Prostate gland (tissue), 2 donors: ENCODE measurements at regions not wholly inside any gene's neighbourhood (a gene's known extent, or its start where the extent isn't known, plus 50 kb on each side); places are given as distances from the start of the nearest gene placed in this dataset.

Source experiments
- POLR2A ChIP-seq: fragments of 450-650 bp; IDR thresholded peaks from one replicate; pipeline ENCODE4 v1.6.1; 2016; ENCODE audit warnings: antibody characterized with exemption, mild to moderate bottlenecking
- POLR2AphosphoS5 ChIP-seq: sonication (generic); formaldehyde crosslinking; IDR thresholded peaks from one replicate; pipeline ENCODE4 v1.6.1; 2017; ENCODE audit warnings: antibody characterized with exemption
- TF ChIP-seq, protein P1 (sequence below), 4 experiments: fragments of 200-600 bp in 2 of 4; fragments of 450-650 bp in 2 of 4; sonication (generic) in 2 of 4; IDR thresholded peaks; 1 replicate in 3 of 4; 2 replicates in 1 of 4; pipeline ENCODE4 v1.5.1; 2016 to 2019; ENCODE audit warnings: antibody characterized with exemption in 4 of 4, mild to moderate bottlenecking in 2 of 4, moderate library complexity in 2 of 4

DNA sequence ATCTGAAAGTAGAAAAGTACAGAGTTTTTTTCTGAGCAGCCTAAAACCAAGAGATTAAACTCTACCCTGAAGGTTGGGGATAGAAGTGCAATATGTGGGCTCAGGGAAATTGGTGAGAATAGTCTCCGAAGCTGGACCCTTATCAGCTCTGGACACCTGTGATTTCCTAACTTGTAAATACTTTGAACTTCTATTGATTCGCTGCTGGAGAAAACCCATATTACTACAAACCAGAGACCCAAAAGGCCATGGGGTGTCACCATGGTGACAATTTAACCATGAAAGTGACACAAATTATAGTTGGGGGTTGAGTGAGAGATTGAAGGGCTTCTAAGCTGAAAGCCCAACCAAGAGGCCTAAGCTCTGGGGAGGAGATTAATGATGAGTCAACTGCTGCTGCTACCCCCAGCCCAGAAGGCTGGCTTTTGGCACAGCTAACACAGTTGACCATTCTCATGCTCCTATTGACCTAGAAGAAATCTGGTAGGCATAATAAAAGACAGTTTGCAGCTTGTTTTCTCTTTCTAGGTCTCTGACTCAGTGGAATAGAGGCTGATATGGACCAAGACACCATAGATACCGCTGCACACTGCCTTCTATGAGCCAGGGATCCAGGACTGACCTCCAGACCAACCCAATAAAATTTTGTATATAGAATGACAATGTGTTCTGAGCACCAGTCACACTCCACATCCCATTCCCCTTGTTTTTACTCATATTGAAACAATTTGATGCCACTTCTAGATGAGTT lies 131.9 kb upstream of the FNDC3A start:
- TF ChIP-seq, protein P1, sequence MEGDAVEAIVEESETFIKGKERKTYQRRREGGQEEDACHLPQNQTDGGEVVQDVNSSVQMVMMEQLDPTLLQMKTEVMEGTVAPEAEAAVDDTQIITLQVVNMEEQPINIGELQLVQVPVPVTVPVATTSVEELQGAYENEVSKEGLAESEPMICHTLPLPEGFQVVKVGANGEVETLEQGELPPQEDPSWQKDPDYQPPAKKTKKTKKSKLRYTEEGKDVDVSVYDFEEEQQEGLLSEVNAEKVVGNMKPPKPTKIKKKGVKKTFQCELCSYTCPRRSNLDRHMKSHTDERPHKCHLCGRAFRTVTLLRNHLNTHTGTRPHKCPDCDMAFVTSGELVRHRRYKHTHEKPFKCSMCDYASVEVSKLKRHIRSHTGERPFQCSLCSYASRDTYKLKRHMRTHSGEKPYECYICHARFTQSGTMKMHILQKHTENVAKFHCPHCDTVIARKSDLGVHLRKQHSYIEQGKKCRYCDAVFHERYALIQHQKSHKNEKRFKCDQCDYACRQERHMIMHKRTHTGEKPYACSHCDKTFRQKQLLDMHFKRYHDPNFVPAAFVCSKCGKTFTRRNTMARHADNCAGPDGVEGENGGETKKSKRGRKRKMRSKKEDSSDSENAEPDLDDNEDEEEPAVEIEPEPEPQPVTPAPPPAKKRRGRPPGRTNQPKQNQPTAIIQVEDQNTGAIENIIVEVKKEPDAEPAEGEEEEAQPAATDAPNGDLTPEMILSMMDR (IDR thresholded peaks at IDR 0.05) = no peak
- no peak for TF ChIP-seq POLR2A
- TF ChIP-seq POLR2AphosphoS5 = no peak
